GM23248 (cell line): ENCODE measurements at regions not wholly inside any gene's neighbourhood (a gene's known extent, or its start where the extent isn't known, plus 50 kb on each side); places are given as distances from the start of the nearest gene placed in this dataset.

ENCODE experiments used
- EZH2 ChIP-seq: fragments of 200-600 bp; sonication (generic); IDR thresholded peaks from 2 replicates; pipeline ENCODE4 v1.6.1; 2018; ENCODE audit warnings: antibody characterized with exemption, mild to moderate bottlenecking; ENCODE audit not compliant: insufficient read depth, poor library complexity, severe bottlenecking
- EZH2phosphoT487 ChIP-seq: fragments of 200-600 bp; sonication (generic); IDR thresholded peaks from 2 replicates; pipeline ENCODE4 v1.6.1; 2018; ENCODE audit warnings: antibody characterized with exemption, moderate library complexity, mild to moderate bottlenecking, low read depth; ENCODE audit not compliant: insufficient read depth

- TF ChIP-seq EZH2 (no peak), EZH2phosphoT487 (no peak)
These were observed 91.7 kb downstream of the DIPK2A start for GRCh38 chr3:144063306-144063705.
